HL-60 (cell line): ENCODE measurements at regions not wholly inside any gene's neighbourhood (a gene's known extent, or its start where the extent isn't known, plus 50 kb on each side); places are given as distances from the start of the nearest gene placed in this dataset.

ENCODE experiments used
- DNase-seq, 2 experiments: peaks; one replicate each; pipeline ENCODE4 v3.0.0-alpha.2; 2010 to 2020; ENCODE audit warnings: low read depth in 1 of 2, low spot score in 1 of 2
- H3K27ac ChIP-seq: fragments of 250-450 bp; sonication (Bioruptor Pico); replicated peaks from 2 replicates; pipeline ENCODE4 v1.5.1; 2020; ENCODE audit warnings: mild to moderate bottlenecking, moderate library complexity
- H3K27me3 ChIP-seq: fragments of 250-450 bp; sonication (Bioruptor Pico); 2 replicates; pipeline ENCODE4 v1.5.1; 2021; ENCODE audit warnings: mild to moderate bottlenecking, moderate library complexity; ENCODE audit not compliant: insufficient read depth, poor library complexity, severe bottlenecking
- H3K4me3 ChIP-seq: replicated peaks from 2 replicates; pipeline ENCODE4 v1.5.1; 2011; ENCODE audit warnings: mild to moderate bottlenecking, control low read depth, low read length; ENCODE audit not compliant: insufficient read depth
- CTCF ChIP-seq: IDR thresholded peaks from one replicate; pipeline ENCODE4 v1.5.1; 2011; ENCODE audit warnings: low read length, control low read depth, inconsistent platforms; ENCODE audit not compliant: insufficient read depth
- GABPA ChIP-seq: IDR thresholded peaks from 2 replicates; pipeline ENCODE4 v1.6.1; 2012; ENCODE audit warnings: low read depth
- POLR2AphosphoS5 ChIP-seq: IDR thresholded peaks from 2 replicates; pipeline ENCODE4 v1.6.1; 2012; ENCODE audit warnings: low read depth
- REST ChIP-seq: IDR thresholded peaks from 2 replicates; pipeline ENCODE4 v1.6.1; 2012; ENCODE audit warnings: low read depth; ENCODE audit not compliant: insufficient replicate concordance
- SPI1 ChIP-seq: IDR thresholded peaks from 2 replicates; pipeline ENCODE4 v1.6.1; 2012; ENCODE audit warnings: low read depth, mild to moderate bottlenecking, borderline replicate concordance

DNA sequence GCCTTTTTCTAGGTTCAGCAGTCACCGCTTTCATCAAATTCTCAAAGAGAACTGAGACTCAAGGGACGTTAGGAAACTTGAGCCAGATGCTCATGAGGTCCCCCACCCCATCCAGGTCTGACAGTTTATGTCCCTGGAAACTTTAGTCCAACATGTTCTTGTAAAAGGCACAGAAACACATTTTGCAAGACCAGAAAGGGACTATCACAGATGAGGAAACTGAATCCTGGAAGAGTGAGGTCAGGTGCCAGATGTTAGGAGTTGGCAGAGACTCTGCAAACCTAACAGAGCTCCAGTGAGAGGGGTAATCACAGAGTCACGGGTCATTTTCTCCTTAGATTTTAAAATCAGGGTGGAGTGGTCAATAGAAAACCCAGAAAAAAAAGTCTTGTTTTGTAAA is 76.6 kb downstream of the RDH14 start:
- no peak for DNase-seq
- no peak for TF ChIP-seq REST
- Histone ChIP-seq H3K4me3 (no peak overlapping the region), H3K27ac (no peak overlapping the region), H3K27me3 (no peaks in the 10 kb centered on the region)

GRCh38 chr2:18482666-18483065 is 77.8 kb downstream of the RDH14 start:
- no peak overlapping the region for H3K27ac ChIP-seq
- H3K4me3 ChIP-seq: no peak overlapping the region
- DNase-seq: no peak
- no peak for TF ChIP-seq GABPA
- TF ChIP-seq POLR2AphosphoS5: no peak
- TF ChIP-seq CTCF: no peak
- no peak for TF ChIP-seq SPI1
- TF ChIP-seq REST: no peak
- H3K27me3 ChIP-seq: no peaks in the 10 kb centered on the region

DNA sequence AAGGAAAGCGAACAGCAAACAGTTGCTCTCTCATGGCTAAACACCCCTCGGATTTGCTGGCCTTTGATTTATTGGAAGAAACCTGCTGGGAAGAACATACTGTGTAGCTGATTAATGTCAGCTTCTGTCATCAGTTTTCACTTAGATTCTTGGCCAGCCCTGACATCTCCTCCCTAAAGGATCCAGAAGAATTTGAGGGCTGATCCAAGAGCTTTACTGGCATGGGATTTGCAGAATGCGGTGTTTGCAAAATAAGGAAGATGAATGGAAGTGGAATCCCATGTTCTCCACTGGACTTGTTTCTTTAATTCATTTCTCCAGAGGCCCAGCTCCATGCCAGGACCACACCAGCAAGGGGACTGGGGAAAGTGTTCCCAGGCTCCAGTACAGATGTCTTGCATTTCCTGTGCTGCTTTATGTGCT is 80.5 kb downstream of the RDH14 start:
- Histone ChIP-seq H3K27me3 (no peaks in the 10 kb centered on the region), H3K27ac (no peak overlapping the region), H3K4me3 (no peak overlapping the region)
- DNase-seq: no peak
- TF ChIP-seq CTCF: no peak
- TF ChIP-seq GABPA: no peak
- no peak for TF ChIP-seq SPI1
- no peak for TF ChIP-seq REST
- TF ChIP-seq POLR2AphosphoS5: no peak

DNA sequence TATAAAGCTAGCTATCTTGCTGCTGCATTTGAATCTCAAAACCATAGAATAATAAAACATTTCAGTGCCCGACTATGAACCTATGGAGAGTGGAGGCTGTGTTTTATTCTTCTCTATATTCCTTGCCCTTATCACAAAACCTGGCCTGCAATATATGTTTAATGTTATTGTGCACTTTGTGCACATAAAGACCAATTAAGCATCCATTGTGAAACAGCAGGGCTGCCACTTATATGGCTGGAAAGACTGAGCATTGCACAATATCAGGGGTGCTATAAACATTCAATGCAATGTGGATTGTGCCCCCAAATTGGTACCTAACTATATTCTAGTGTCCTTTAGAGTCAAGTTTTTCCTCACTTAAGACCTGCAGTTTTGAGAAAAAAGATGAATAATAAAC is 83.2 kb downstream of the RDH14 start:
- TF ChIP-seq POLR2AphosphoS5 (no peak), GABPA (no peak), REST (no peak), SPI1 (no peak), CTCF (no peak)
- no peaks in the 10 kb centered on the region for H3K27me3 ChIP-seq
- no peak overlapping the region for H3K4me3 ChIP-seq
- H3K27ac ChIP-seq: no peak overlapping the region
- DNase-seq: no peak
